Gastrocnemius medialis (tissue), 4 donors: ENCODE measurements at regions not wholly inside any gene's neighbourhood (a gene's known extent, or its start where the extent isn't known, plus 50 kb on each side); places are given as distances from the start of the nearest gene placed in this dataset.

Experiments
- ATAC-seq, 2 donors: fragments of 150-250 bp; one replicate each; pipeline ENCODE4 v1.9.1; 2016
- DNase-seq, 2 donors: peaks; one replicate each; pipeline ENCODE4 v3.0.0-alpha.2; 2019
- H3K27ac ChIP-seq, 4 donors: fragments of 200-600 bp; sonication (generic); 1 replicate in 1 of 4; 2 replicates in 3 of 4; pipeline ENCODE4 v1.5.1; 2016 to 2018; ENCODE audit warnings: mild to moderate bottlenecking in 2 of 4, moderate library complexity in 1 of 4
- H3K27me3 ChIP-seq, 3 donors: fragments of 200-600 bp; sonication (generic) in 2 of 3; 1 replicate in 1 of 3; 2 replicates in 2 of 3; pipeline versions ENCODE4 v1.5.1 to v1.6.0; 2016 to 2019; ENCODE audit warnings: mild to moderate bottlenecking in 1 of 3, moderate library complexity in 1 of 3
- H3K36me3 ChIP-seq, 2 donors: fragments of 200-600 bp; sonication (generic) in 1 of 2; one replicate each; pipeline ENCODE4 v1.5.1; 2017 to 2018
- H3K4me1 ChIP-seq, 2 donors: fragments of 200-600 bp; sonication (generic) in 1 of 2; one replicate each; pipeline ENCODE4 v1.5.1; 2016 to 2017; ENCODE audit warnings: mild to moderate bottlenecking in 2 of 2
- H3K4me3 ChIP-seq, 4 donors: fragments of 200-600 bp; sonication (generic) in 3 of 4; 1 replicate in 1 of 4; 2 replicates in 3 of 4; pipeline ENCODE4 v1.5.1; 2016 to 2019; ENCODE audit warnings: mild to moderate bottlenecking in 2 of 4
- H3K9me3 ChIP-seq, 3 donors: fragments of 200-600 bp; sonication (generic) in 2 of 3; 1 replicate in 1 of 3; 2 replicates in 2 of 3; pipeline ENCODE4 v1.5.1; 2016 to 2019
- CTCF ChIP-seq, 5 experiments: fragments of 450-650 bp in 3 of 5; fragments of 200-600 bp in 2 of 5; sonication (generic) in 2 of 5; IDR thresholded peaks in 4 of 5; conservative IDR thresholded peaks in 1 of 5; 1 replicate in 4 of 5; 2 replicates in 1 of 5; pipeline ENCODE4 v1.5.1; 2016 to 2019; ENCODE audit warnings: antibody characterized with exemption in 5 of 5, mild to moderate bottlenecking in 3 of 5, moderate library complexity in 3 of 5
- POLR2A ChIP-seq, 2 donors: fragments of 450-650 bp; IDR thresholded peaks; one replicate each; pipeline ENCODE4 v1.6.1; 2017; ENCODE audit warnings: antibody characterized with exemption in 2 of 2, mild to moderate bottlenecking in 2 of 2, moderate library complexity in 2 of 2
- in situ Hi-C, 4 donors: fragments of 200-750 bp; cut with MboI; loops; one replicate each; pipeline versions ENCODE4 v1.15.0 to v1.8.0; 2017; ENCODE audit warnings: low sequenced_read_pairs in 4 of 4
- intact Hi-C: fragments of 100-400 bp; cut with DNase I; formaldehyde crosslinking; loops from one replicate; pipeline ENCODE4 v1.15.1; 2023; ENCODE audit warnings: low total_unique reads

GRCh38 chr7:63008366-63008765 is 990.3 kb upstream of the ZNF722 start:
- Histone ChIP-seq H3K9me3 (no peaks in the 10 kb centered on the region), H3K27ac (no peak overlapping the region), H3K27me3 (no peaks in the 10 kb centered on the region), H3K4me1 (no peaks in the 10 kb centered on the region), H3K36me3 (no peaks in the 10 kb centered on the region), H3K4me3 (no peak overlapping the region)
- DNase-seq: no peak
- TF ChIP-seq POLR2A (IDR thresholded peaks at IDR 0.05): no peak
- TF ChIP-seq CTCF (IDR thresholded peaks at IDR 0.05 in 4 of 5, conservative IDR thresholded peaks at IDR 0.05 in 1 of 5): no peak
- in situ Hi-C loops: no loop called here
- ATAC-seq: no peak
- intact Hi-C loops: loop anchor here (10.0 kb wide), 1 partner anchor 1606 kb away; no protein-coding TSS in a partner anchor

DNA sequence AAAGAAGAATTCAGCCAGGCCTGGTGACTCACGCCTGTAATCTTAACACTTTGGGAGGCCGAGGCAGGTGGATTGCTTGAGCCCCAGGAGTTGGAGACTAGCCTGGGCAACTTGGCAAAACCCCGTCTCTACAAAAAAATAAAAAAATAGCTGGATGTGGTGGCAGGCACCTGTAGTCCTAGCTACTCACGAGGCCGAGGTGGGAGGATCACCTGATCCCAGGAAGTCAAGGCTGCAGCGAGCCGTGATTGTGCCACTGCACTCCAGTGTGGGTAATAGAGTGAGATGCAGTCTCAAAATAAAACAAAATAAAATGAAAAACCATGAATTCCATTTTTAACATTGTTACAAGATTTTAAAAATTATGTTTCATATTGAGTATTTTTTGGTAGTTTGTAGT is 988.9 kb upstream of the ZNF722 start:
- intact Hi-C loops (loop anchor here (10.0 kb wide), 1 partner anchor 1605 kb away; no protein-coding TSS in a partner anchor), in situ Hi-C loops (no loop called here)
- Histone ChIP-seq H3K36me3 (no peaks in the 10 kb centered on the region), H3K4me1 (no peaks in the 10 kb centered on the region), H3K27me3 (no peaks in the 10 kb centered on the region), H3K9me3 (no peaks in the 10 kb centered on the region), H3K4me3 (no peak overlapping the region), H3K27ac (no peak overlapping the region)
- DNase-seq (no peak), ATAC-seq (no peak)
- no peak for TF ChIP-seq POLR2A (IDR thresholded peaks at IDR 0.05)
- TF ChIP-seq CTCF (IDR thresholded peaks at IDR 0.05 in 4 of 5, conservative IDR thresholded peaks at IDR 0.05 in 1 of 5): no peak

DNA sequence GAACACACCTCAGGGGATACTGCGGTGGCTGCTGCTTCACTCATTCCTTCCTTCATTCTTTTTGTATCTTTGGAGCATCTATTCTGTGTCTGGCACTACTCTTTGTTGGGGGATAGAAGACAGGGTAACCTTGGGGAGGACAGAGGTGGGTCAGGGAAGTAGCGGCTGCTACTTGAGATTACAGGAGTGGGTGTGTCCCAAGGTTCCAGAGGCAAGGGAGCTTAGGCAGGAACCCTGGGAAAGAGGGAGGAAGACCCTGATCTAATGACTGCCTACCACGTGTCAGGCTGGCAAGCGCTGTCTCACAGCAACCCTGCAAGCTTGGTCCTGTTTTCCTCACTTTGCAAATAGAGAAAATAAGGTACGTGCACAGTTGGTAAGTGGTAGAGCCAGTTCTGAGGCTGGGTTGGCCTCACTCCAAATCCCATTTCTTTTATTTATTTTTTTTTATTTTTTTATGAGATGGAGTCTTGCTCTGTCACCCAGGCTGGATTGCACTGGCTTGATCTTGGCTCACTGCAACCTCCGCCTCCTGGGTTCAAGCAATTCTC is 985.9 kb upstream of the ZNF722 start:
- no peaks in the 10 kb centered on the region for H3K36me3 ChIP-seq
- H3K4me3 ChIP-seq: no peak overlapping the region
- in situ Hi-C loops (no loop called here), intact Hi-C loops (no loop called here)
- DNase-seq: no peak
- H3K4me1 ChIP-seq: no peaks in the 10 kb centered on the region
- ATAC-seq: no peak
- H3K9me3 ChIP-seq: no peaks in the 10 kb centered on the region
- no peaks in the 10 kb centered on the region for H3K27me3 ChIP-seq
- H3K27ac ChIP-seq: no peak overlapping the region
- TF ChIP-seq POLR2A (IDR thresholded peaks at IDR 0.05): no peak
- TF ChIP-seq CTCF (IDR thresholded peaks at IDR 0.05 in 4 of 5, conservative IDR thresholded peaks at IDR 0.05 in 1 of 5): no peak

DNA sequence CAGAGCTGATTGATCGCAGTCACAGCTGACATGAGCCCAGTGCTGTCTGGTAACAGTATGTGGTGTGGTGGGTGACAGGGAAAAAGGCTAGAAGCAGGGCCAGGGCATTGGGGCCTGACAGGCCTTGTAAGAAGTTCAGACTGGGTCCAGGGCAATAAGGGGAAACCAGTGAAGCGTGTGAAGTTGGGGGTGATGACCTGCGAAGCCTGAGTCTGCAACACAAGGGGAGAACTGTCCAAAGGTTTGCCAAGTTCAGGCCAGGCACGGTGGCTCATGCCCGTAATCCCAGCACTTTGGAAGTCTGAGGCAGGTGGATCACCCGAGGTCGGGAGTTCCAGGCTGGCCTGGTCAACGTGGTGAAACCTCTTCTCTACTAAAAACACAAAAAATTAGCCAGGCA is 983.9 kb upstream of the ZNF722 start:
- intact Hi-C loops: no loop called here
- H3K9me3 ChIP-seq: no peaks in the 10 kb centered on the region
- H3K4me1 ChIP-seq: no peaks in the 10 kb centered on the region
- DNase-seq (no peak), ATAC-seq (no peak)
- no peaks in the 10 kb centered on the region for H3K36me3 ChIP-seq
- H3K4me3 ChIP-seq: no peak overlapping the region
- H3K27ac ChIP-seq: no peak overlapping the region
- H3K27me3 ChIP-seq: no peaks in the 10 kb centered on the region
- no peak for TF ChIP-seq POLR2A (IDR thresholded peaks at IDR 0.05)
- TF ChIP-seq CTCF (IDR thresholded peaks at IDR 0.05 in 4 of 5, conservative IDR thresholded peaks at IDR 0.05 in 1 of 5): no peak
- in situ Hi-C loops: no loop called here

DNA sequence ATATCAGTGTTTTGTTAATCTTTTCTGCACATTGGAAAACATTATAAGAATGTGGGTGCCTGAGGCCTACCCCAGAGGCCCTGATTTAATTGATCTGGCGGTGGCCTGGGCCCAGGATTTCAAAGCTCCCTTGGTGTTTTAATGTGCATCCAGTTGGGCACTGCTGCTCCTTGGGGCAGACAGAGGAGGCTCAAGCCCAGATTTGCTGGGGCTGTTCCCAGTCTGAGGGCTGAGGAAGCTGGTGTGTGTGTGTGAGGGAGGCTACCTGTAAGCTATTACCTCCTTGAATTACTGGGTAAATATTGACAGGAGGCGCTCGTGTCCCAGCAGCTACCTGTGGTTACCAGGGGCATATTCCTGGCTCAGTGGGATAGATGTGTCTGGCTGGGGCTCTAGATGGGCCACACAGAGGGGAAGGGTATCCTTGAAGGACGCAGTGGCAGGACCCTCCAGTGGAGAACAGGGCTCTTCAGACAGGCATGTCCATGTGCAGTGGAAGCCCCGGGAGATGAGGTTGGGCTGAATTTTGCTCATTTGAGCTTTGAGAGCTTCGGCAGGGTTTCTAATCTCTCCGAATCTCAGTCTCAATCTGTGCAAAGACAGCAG is 975.4 kb upstream of the ZNF722 start:
- ATAC-seq (no peak), DNase-seq (no peak)
- TF ChIP-seq POLR2A (IDR thresholded peaks at IDR 0.05) (no peak), CTCF (IDR thresholded peaks at IDR 0.05 in 4 of 5, conservative IDR thresholded peaks at IDR 0.05 in 1 of 5) (no peak)
- in situ Hi-C loops: no loop called here
- H3K27me3 ChIP-seq: no peaks in the 10 kb centered on the region
- intact Hi-C loops: no loop called here
- H3K9me3 ChIP-seq: no peaks in the 10 kb centered on the region
- no peaks in the 10 kb centered on the region for H3K36me3 ChIP-seq
- no peak overlapping the region for H3K27ac ChIP-seq
- H3K4me3 ChIP-seq: no peak overlapping the region
- no peaks in the 10 kb centered on the region for H3K4me1 ChIP-seq
